ENCODE measurements at regions not wholly inside any gene's neighbourhood (a gene's known extent, or its start where the extent isn't known, plus 50 kb on each side); places are given as distances from the start of the nearest gene placed in this dataset.

- DNase-seq (ENCODE audit: extremely low spot score, unreplicated experiment), result peak; percentile 66
- Mint-ChIP-seq H3K9me3 (peaks cover 4% of the 10 kb centered on the region), H3K27me3 (peaks cover 14% of the 10 kb centered on the region), H3K36me3 (no peaks in the 10 kb centered on the region), H3K4me1 (ENCODE audit: unreplicated experiment) (peaks cover 32% of the 10 kb centered on the region), H3K27ac (no peak overlapping the region), H3K4me3 (no peak overlapping the region)
- TF ChIP-seq, protein P1, sequence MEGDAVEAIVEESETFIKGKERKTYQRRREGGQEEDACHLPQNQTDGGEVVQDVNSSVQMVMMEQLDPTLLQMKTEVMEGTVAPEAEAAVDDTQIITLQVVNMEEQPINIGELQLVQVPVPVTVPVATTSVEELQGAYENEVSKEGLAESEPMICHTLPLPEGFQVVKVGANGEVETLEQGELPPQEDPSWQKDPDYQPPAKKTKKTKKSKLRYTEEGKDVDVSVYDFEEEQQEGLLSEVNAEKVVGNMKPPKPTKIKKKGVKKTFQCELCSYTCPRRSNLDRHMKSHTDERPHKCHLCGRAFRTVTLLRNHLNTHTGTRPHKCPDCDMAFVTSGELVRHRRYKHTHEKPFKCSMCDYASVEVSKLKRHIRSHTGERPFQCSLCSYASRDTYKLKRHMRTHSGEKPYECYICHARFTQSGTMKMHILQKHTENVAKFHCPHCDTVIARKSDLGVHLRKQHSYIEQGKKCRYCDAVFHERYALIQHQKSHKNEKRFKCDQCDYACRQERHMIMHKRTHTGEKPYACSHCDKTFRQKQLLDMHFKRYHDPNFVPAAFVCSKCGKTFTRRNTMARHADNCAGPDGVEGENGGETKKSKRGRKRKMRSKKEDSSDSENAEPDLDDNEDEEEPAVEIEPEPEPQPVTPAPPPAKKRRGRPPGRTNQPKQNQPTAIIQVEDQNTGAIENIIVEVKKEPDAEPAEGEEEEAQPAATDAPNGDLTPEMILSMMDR (conservative IDR thresholded peaks at IDR 0.05), result no peak
These were observed 237.0 kb downstream of the UACA start for GRCh38 chr15:70526221-70526973.

DNA sequence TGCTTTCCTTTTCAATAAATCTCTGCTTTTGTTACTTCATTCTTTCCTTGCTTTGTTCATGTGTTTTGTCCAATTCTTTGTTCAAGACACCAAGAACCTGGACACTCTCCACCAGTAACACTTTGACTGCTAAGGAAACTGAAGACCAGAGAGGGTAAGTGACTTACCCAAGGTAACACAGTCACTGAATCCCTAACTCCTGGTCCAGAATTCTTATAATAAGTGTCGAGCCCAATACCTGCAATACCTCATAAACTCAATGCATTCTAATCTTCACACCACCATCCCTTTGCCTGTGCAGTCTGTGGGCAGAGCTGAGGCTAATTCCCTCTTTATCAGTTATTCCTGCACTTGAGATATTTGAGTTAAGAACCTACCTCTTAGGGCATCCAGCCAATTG, 237.8 kb downstream of the UACA start:
- Mint-ChIP-seq H3K4me3 (no peak overlapping the region), H3K27ac (no peak overlapping the region), H3K36me3 (no peaks in the 10 kb centered on the region), H3K27me3 (peaks cover 12% of the 10 kb centered on the region), H3K4me1 (ENCODE audit: unreplicated experiment) (peaks cover 32% of the 10 kb centered on the region), H3K9me3 (peaks cover 4% of the 10 kb centered on the region)
- TF ChIP-seq, protein P1 (conservative IDR thresholded peaks at IDR 0.05), result no peak
- DNase-seq (ENCODE audit: extremely low spot score, unreplicated experiment), result peak; percentile 18

GRCh38 chr15:70524470-70524869, 238.9 kb downstream of the UACA start:
- peaks cover 12% of the 10 kb centered on the region for H3K27me3 Mint-ChIP-seq
- peak; percentile 29 for DNase-seq (ENCODE audit: extremely low spot score, unreplicated experiment)

DNA sequence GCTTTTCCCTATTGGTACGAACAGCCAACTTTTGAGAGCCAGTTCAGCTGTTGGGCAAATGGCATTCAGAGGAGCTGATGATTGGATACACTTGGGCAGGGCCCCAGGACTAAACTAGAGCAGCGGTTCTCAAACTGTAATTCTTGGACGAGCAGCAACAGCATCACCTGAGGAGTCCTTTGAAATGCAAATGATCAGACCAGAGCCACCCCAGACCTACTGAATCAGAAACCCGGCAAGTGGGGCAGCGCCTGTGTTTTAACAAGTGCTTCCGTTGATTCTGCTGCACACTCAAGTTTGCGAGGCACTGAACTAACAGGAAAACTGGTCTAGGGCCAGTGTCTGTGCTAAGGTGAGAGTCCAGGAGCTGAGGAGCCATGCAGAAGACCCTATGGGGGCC, 239.7 kb downstream of the UACA start:
- Mint-ChIP-seq H3K4me3 (no peak overlapping the region), H3K9me3 (peaks cover 4% of the 10 kb centered on the region), H3K27me3 (peaks cover 13% of the 10 kb centered on the region), H3K4me1 (ENCODE audit: unreplicated experiment) (peaks cover 25% of the 10 kb centered on the region), H3K27ac (no peak overlapping the region), H3K36me3 (no peaks in the 10 kb centered on the region)
- no peak for DNase-seq (ENCODE audit: extremely low spot score, unreplicated experiment)
- TF ChIP-seq, protein P1 (conservative IDR thresholded peaks at IDR 0.05), result no peak

More at GRCh38 chr15:70524470-70524869, 238.9 kb downstream of the UACA start:
- Mint-ChIP-seq H3K4me1 (ENCODE audit: unreplicated experiment) (peaks cover 32% of the 10 kb centered on the region), H3K27ac (no peak overlapping the region), H3K36me3 (no peaks in the 10 kb centered on the region), H3K9me3 (peaks cover 4% of the 10 kb centered on the region), H3K4me3 (no peak overlapping the region)
- TF ChIP-seq, protein P1 (conservative IDR thresholded peaks at IDR 0.05), result no peak

DNA sequence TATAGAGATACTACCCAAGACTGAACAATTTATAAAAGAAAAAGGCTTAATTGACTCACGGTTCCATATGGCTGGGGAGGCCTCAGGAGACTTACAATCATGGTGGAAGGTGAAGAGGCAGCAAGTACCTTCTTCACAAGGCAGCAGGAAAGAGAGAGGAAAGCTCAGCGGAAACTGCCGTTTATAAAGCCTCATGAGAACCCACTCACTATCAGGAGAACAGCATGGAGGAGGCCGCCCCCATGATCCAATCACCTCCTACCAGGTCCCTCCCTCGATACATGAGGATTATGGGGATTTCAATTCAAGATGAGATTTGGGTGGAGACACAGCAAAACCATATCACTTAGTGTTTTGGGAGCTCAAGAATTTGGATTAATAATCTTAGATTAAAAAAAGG, 240.2 kb downstream of the UACA start:
- TF ChIP-seq, protein P1 (conservative IDR thresholded peaks at IDR 0.05), result no peak
- DNase-seq (ENCODE audit: extremely low spot score, unreplicated experiment), result no peak
- Mint-ChIP-seq H3K4me1 (ENCODE audit: unreplicated experiment) (peaks cover 22% of the 10 kb centered on the region), H3K9me3 (peaks cover 2% of the 10 kb centered on the region), H3K4me3 (no peak overlapping the region), H3K27ac (no peak overlapping the region), H3K36me3 (no peaks in the 10 kb centered on the region), H3K27me3 (peaks cover 15% of the 10 kb centered on the region)
